Fibroblast of lung (primary cell): ENCODE measurements at regions not wholly inside any gene's neighbourhood (a gene's known extent, or its start where the extent isn't known, plus 50 kb on each side); places are given as distances from the start of the nearest gene placed in this dataset.

Experiments
- EZH2 ChIP-seq: IDR thresholded peaks from 2 replicates; pipeline ENCODE4 v1.5.1; 2012; ENCODE audit warnings: low read length, control low read depth, mild to moderate bottlenecking; ENCODE audit errors: missing control alignments
- TF ChIP-seq, protein P1 (sequence below), 2 donors: IDR thresholded peaks in 1 of 2; conservative IDR thresholded peaks in 1 of 2; 1 replicate in 1 of 2; 2 replicates in 1 of 2; pipeline ENCODE4 v1.5.1; 2011 to 2012; ENCODE audit warnings: low read length in 2 of 2, control low read depth in 1 of 2, inconsistent platforms in 1 of 2, low read depth in 1 of 2, mild to moderate bottlenecking in 1 of 2

GRCh38 chr7:145700488-145700887, 416.1 kb upstream of the CNTNAP2 start:
- TF ChIP-seq, protein P1, sequence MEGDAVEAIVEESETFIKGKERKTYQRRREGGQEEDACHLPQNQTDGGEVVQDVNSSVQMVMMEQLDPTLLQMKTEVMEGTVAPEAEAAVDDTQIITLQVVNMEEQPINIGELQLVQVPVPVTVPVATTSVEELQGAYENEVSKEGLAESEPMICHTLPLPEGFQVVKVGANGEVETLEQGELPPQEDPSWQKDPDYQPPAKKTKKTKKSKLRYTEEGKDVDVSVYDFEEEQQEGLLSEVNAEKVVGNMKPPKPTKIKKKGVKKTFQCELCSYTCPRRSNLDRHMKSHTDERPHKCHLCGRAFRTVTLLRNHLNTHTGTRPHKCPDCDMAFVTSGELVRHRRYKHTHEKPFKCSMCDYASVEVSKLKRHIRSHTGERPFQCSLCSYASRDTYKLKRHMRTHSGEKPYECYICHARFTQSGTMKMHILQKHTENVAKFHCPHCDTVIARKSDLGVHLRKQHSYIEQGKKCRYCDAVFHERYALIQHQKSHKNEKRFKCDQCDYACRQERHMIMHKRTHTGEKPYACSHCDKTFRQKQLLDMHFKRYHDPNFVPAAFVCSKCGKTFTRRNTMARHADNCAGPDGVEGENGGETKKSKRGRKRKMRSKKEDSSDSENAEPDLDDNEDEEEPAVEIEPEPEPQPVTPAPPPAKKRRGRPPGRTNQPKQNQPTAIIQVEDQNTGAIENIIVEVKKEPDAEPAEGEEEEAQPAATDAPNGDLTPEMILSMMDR (conservative IDR thresholded peaks at IDR 0.05 in 1 of 2, IDR thresholded peaks at IDR 0.05 in 1 of 2; ENCODE audit: low read depth in 1 of 2, low read length in 2 of 2): no peak
- no peak for TF ChIP-seq EZH2
